Tibial nerve (tissue), 4 donors: ENCODE measurements at regions not wholly inside any gene's neighbourhood (a gene's known extent, or its start where the extent isn't known, plus 50 kb on each side); places are given as distances from the start of the nearest gene placed in this dataset.

Experiments used
- CTCF ChIP-seq, 5 experiments: fragments of 200-600 bp in 3 of 5; fragments of 450-650 bp in 2 of 5; sonication (generic) in 3 of 5; IDR thresholded peaks; one replicate each; pipeline ENCODE4 v1.5.1; 2016 to 2019; ENCODE audit warnings: antibody characterized with exemption in 5 of 5, mild to moderate bottlenecking in 3 of 5, moderate library complexity in 2 of 5
- EP300 ChIP-seq, 2 donors: sonication (generic); formaldehyde crosslinking; IDR thresholded peaks; one replicate each; pipeline ENCODE4 v1.6.1; 2017; ENCODE audit warnings: antibody characterized with exemption in 2 of 2, mild to moderate bottlenecking in 1 of 2
- POLR2A ChIP-seq, 2 donors: fragments of 450-650 bp; IDR thresholded peaks; one replicate each; pipeline ENCODE4 v1.6.1; 2017; ENCODE audit warnings: antibody characterized with exemption in 2 of 2, mild to moderate bottlenecking in 2 of 2, moderate library complexity in 2 of 2

- TF ChIP-seq CTCF (IDR thresholded peaks at IDR 0.05): no peak
- TF ChIP-seq POLR2A (IDR thresholded peaks at IDR 0.05): no peak
- no peak for TF ChIP-seq EP300 (IDR thresholded peaks at IDR 0.05)
Measured at GRCh38 chr19:28019371-28019770, 1193.6 kb downstream of the UQCRFS1 start.
